Endometrium (tissue), 2 donors: ENCODE measurements at regions not wholly inside any gene's neighbourhood (a gene's known extent, or its start where the extent isn't known, plus 50 kb on each side); places are given as distances from the start of the nearest gene placed in this dataset.

ENCODE experiments used
- FAIRE-seq: peaks from 2 replicates; lab custom pipeline; 2012; peaks lifted over from hg19 to GRCh38; lab: Jason Lieb, UNC
- donor health status: control.
- donor health status: control.

DNA sequence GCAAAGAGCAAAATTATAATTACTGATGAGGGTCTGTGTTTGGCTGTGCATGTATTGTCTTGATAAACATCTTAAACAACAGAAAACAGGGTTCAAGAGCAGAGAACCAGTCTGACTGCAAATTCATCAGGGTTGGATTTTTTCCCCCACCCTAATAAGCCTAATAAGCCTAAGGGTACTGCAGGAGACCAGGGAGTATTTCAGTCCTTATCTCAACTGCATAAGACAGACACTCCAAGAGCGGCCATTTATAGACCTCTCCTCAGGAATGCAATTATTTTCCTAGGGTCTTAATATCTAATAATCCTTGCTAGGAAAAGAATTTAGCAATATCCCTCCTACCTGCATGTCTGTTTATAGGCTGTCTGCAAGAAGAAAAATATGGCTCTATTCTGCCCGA, 2011.5 kb upstream of the PCDH20 start:
- no peak for FAIRE-seq

- no peak for FAIRE-seq
Observed at GRCh38 chr13:63425131-63425530, 2009.5 kb upstream of the PCDH20 start.

DNA sequence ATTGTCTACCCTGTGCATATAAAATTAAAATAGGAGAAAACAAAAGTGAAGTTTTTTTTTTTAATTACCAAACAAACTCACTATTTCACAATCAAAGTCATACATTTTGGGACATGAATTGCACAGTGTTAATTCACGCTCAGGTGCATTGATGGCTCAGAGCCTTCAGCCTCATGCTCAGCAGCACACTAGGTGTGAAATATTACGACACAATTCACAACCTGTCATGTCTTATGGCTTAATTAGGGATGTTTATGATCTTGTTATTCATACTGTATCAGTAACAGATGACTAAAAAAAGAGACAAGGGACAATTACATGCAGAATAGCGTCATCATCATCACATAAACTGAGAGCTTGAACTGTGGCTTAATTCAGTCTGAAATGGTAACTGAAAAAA, 2005.5 kb upstream of the PCDH20 start:
- no peak for FAIRE-seq

DNA sequence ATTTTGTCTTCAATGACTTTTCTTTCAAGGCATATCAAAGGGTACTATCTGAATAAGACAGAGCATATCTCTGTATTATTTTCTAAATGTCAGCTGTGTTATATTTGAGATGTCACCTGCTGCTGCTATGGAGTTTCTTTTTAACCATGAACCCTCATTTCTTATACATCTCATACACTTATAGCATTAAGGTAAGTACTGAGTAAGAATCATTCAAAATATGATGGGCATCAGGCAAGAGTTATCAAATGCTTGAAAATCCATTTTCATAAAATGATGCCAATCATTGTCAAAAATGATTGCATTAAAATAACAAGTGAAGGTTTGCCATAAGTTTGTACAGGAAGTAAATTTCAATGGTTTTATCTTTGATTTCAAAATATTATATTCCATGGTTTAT, 2005.0 kb upstream of the PCDH20 start:
- no peak for FAIRE-seq

DNA sequence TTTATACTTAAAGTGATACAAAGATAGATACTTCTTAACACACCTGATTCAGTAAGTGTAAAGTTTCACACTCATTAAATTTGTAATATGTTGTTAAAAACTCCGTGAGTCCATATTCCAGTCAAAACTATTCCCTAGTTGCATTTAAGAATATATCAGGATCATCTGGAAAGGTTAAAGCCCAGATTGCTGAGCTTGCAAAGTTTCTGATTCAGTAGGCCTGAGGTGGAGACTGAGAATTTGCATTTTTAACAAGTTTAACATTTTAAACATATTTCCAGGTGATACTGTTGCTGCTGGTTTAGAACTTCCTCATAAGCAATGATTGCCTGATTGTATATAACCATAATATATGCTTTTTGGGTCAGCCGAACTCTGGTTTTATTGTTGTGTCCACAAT, 1998.6 kb upstream of the PCDH20 start:
- no peak for FAIRE-seq

- no peak for FAIRE-seq
Observed at GRCh38 chr13:63409791-63410351, 1994.2 kb upstream of the PCDH20 start.

GRCh38 chr13:63408331-63409189, 1992.9 kb upstream of the PCDH20 start:
- FAIRE-seq: peak; percentile 92

DNA sequence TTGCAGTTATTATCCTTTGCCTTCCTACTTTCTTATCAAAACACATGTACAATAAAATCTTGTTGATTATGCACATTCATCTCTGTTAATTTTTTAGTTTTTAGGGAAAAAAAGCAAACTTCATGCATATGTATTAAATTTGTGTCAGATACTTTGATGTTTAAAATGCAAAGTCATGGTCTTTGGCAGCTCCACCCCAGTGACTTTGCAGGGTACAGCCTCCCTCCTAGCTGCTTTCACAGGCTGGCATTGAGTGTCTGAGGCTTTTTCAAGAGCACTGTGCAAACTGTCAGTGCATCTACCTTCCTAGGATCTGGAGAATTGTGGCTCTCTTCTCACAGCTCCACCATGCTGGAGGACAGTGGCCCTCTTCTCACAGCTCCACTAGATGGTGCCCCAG, 1988.1 kb upstream of the PCDH20 start:
- no peak for FAIRE-seq

GRCh38 chr13:63396746-63397145, 1981.1 kb upstream of the PCDH20 start:
- no peak for FAIRE-seq

DNA sequence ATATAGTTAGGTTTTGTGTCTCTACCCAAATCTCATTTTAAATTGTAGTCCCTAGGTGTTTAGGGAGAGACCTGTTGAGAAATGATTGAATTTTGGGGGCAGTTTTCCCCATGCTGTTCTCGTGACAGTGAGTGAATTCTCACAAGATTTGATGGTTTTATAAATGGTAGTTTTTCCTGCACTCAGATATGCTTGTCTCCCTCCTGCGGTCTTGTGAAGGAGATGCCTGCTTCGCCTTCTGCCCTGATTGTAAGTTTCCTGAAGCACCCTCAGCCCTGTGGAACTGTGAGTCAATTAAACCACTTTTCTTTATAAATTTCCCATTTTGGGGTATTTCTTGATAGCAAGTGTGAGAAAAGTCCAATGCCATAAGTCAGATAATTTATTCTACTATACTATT, 1977.5 kb upstream of the PCDH20 start:
- no peak for FAIRE-seq

GRCh38 chr13:63389756-63390155, 1974.1 kb upstream of the PCDH20 start:
- no peak for FAIRE-seq

DNA sequence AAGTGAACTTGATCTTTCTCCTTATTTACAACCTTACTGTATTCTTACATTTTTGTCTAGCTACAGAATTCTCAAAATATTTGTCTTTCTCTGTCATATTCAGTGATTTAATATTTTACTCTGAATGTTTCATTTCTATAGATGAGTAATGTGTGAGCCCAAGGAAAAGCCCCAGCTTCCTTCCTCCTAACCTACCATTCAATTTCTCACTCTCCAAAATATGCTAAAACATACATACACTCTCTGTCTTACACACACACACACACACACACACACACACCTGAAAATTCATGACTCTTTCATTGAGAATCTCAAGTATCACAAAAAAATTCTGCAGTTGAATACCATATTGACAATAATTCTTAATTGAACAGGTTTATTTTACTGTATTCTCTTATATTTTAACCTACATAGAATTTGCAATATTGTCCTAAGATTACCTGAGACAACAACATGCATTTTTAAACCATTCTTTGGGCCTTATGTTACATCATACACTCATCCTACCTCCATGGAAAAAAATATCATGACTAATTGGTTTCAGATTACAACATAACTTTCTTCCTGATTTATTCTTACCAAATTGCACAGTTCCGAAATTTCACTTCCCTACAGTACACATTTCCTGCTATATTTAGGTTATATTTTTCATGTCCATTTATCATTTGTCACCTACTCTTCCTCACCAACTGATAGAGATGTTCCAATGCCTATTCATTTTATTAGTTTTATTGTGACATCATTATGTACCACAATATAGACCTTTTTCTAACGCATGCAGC, 1965.6 kb upstream of the PCDH20 start:
- FAIRE-seq: no peak

GRCh38 chr13:63377986-63378385, 1962.3 kb upstream of the PCDH20 start:
- no peak for FAIRE-seq

DNA sequence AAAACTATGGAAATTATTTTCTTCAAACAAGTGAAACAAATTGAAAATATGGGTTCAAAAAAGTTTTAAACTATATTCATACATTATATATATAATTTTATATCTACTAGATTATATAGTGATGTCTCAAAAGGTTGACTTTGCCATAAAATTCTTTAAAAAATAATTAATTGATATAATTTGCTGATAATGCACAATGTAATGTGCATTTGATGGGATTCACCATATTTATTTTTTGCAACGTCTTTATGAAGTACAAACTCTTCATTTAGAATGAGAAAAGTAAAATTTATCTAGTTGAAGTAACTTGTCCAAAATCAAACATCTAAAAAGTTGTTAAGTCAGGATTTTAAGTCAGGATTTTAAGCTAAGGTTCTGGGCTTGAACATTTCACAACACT, 1954.5 kb upstream of the PCDH20 start:
- FAIRE-seq: no peak

DNA sequence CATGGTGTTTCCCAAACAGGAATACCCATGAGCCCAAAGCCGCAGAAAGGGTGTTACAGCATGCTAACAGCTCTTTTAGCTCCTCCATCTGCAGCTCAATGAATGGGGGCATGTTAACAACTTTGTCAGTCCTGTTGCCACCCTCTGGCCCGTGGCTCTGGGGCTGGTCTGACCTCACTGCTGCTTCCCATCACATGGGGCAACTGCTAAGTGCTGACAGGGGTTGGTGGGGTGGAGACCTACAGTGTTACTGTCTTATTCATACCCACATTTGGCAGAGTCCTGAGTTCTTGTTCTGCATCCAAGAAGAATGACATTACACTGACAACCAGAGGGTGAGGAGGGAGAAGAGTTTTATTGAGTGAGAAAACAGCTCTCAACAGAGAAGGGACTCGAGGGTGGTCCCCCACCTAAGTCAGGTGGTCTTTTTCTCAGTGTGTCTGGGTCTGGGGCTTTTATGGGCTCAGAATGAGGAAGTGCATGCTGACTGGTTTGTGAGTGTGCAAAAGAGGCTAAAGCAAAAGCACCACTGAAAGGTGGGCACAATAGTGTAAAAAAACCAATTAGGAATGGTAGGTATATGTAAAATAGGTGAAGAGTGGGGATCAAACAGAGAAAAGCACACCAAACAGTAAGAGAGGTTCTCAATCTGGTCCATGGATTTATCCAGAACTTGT, 1952.0 kb upstream of the PCDH20 start:
- no peak for FAIRE-seq

GRCh38 chr13:63364159-63364558, 1948.5 kb upstream of the PCDH20 start:
- no peak for FAIRE-seq

GRCh38 chr13:63351533-63351932, 1935.9 kb upstream of the PCDH20 start:
- FAIRE-seq: no peak

DNA sequence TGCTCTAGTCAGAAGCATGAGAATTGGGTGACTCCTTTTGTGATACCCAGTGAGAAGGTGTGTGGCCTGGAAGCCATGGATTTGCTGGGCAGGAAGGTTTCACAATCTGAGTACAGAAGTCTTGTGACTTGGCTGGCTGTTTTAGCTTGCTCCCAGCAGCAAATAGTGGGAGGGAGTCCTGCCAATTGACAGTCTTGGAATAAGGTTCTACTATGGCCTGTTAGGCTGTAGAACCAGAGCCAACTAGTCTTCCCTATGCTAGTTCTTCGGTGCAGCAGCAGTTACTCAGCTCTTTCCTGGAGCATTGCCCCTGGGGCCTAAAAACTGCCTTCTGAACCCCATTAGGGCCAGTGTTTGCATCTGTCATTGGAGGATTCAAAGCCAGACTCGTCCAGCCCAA, 1935.4 kb upstream of the PCDH20 start:
- no peak for FAIRE-seq

GRCh38 chr13:63345835-63346234, 1930.2 kb upstream of the PCDH20 start:
- peak; percentile 98 for FAIRE-seq

- peak; percentile 29 for FAIRE-seq
Observed at GRCh38 chr13:63344711-63345110, 1929.1 kb upstream of the PCDH20 start.

- no peak for FAIRE-seq
Observed at GRCh38 chr13:63337921-63338320, 1922.3 kb upstream of the PCDH20 start.

DNA sequence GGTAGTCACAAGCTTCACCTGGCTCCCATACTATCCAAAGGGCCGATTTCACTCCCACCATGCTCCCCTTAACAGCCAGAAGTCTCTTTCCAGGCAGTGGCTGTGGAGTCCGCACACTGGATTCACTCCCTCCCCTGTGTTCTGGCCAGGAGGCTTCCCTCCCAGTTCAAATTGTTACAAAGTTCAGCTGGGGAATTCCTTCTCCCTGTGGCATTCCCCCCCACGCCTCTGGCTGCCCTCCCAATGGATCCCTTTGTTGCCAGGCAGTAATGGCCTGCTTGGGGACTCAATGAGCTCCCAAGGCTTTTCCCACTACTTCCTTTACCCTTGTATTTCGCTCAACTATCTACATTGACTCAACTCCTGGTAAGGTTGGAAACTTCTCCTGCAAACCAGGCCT, 1921.4 kb upstream of the PCDH20 start:
- FAIRE-seq: no peak

GRCh38 chr13:63336549-63336948, 1920.9 kb upstream of the PCDH20 start:
- no peak for FAIRE-seq
